ENCODE measurements at regions not wholly inside any gene's neighbourhood (a gene's known extent, or its start where the extent isn't known, plus 50 kb on each side); places are given as distances from the start of the nearest gene placed in this dataset.

DNA sequence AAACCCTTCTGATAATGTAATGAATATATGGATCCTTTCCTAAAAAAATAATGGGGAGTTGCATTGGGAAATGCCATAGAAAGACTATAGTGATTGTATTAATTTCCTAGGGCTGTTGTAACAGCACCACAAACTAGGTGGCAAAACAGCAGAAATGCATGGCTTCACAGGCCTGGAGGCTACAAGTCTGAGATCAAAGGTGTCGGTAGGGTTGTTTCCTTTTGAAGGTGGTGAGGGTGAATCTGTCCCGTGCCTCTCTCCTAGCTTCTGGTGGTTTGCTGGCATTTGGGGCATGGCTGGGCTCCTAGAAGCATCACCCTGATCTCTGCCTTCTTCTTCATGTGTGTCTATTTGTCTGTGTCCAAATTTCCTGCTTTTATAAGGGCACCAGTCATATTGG, 149.7 kb downstream of the INHBB start (continued):
- TF ChIP-seq, protein P1, sequence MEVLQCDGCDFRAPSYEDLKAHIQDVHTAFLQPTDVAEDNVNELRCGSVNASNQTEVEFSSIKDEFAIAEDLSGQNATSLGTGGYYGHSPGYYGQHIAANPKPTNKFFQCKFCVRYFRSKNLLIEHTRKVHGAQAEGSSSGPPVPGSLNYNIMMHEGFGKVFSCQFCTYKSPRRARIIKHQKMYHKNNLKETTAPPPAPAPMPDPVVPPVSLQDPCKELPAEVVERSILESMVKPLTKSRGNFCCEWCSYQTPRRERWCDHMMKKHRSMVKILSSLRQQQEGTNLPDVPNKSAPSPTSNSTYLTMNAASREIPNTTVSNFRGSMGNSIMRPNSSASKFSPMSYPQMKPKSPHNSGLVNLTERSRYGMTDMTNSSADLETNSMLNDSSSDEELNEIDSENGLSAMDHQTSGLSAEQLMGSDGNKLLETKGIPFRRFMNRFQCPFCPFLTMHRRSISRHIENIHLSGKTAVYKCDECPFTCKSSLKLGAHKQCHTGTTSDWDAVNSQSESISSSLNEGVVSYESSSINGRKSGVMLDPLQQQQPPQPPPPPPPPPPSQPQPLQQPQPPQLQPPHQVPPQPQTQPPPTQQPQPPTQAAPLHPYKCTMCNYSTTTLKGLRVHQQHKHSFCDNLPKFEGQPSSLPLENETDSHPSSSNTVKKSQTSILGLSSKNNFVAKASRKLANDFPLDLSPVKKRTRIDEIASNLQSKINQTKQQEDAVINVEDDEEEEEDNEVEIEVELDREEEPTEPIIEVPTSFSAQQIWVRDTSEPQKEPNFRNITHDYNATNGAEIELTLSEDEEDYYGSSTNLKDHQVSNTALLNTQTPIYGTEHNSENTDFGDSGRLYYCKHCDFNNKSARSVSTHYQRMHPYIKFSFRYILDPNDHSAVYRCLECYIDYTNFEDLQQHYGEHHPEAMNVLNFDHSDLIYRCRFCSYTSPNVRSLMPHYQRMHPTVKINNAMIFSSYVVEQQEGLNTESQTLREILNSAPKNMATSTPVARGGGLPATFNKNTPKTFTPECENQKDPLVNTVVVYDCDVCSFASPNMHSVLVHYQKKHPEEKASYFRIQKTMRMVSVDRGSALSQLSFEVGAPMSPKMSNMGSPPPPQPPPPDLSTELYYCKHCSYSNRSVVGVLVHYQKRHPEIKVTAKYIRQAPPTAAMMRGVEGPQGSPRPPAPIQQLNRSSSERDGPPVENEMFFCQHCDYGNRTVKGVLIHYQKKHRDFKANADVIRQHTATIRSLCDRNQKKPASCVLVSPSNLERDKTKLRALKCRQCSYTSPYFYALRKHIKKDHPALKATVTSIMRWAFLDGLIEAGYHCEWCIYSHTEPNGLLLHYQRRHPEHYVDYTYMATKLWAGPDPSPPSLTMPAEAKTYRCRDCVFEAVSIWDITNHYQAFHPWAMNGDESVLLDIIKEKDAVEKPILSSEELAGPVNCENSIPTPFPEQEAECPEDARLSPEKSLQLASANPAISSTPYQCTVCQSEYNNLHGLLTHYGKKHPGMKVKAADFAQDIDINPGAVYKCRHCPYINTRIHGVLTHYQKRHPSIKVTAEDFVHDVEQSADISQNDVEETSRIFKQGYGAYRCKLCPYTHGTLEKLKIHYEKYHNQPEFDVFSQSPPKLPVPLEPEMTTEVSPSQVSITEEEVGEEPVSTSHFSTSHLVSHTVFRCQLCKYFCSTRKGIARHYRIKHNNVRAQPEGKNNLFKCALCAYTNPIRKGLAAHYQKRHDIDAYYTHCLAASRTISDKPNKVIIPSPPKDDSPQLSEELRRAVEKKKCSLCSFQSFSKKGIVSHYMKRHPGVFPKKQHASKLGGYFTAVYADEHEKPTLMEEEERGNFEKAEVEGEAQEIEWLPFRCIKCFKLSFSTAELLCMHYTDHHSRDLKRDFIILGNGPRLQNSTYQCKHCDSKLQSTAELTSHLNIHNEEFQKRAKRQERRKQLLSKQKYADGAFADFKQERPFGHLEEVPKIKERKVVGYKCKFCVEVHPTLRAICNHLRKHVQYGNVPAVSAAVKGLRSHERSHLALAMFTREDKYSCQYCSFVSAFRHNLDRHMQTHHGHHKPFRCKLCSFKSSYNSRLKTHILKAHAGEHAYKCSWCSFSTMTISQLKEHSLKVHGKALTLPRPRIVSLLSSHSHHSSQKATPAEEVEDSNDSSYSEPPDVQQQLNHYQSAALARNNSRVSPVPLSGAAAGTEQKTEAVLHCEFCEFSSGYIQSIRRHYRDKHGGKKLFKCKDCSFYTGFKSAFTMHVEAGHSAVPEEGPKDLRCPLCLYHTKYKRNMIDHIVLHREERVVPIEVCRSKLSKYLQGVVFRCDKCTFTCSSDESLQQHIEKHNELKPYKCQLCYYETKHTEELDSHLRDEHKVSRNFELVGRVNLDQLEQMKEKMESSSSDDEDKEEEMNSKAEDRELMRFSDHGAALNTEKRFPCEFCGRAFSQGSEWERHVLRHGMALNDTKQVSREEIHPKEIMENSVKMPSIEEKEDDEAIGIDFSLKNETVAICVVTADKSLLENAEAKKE (CRISPR knock-in tag; IDR thresholded peaks at IDR 0.05): no peak
- no peak for TF ChIP-seq ZNF331 (CRISPR knock-in tag; IDR thresholded peaks at IDR 0.05; ENCODE audit: low read depth)
- TF ChIP-seq EZH2phosphoT487 (IDR thresholded peaks at IDR 0.05; ENCODE audit: unreplicated experiment): no peak
- TF ChIP-seq EZH2 (IDR thresholded peaks at IDR 0.05; ENCODE audit: low read depth, unreplicated experiment): no peak
- no peak for TF ChIP-seq STAT1 (IDR thresholded peaks at IDR 0.05; ENCODE audit: unreplicated experiment)
- no peak for TF ChIP-seq JUNB (IDR thresholded peaks at IDR 0.05; ENCODE audit: unreplicated experiment)
- TF ChIP-seq CTCF (conservative IDR thresholded peaks at IDR 0.05; ENCODE audit: low read depth in 2 of 2): no peak
- TF ChIP-seq CREB1 (CRISPR knock-in tag; IDR thresholded peaks at IDR 0.05; ENCODE audit: low read depth): no peak

DNA sequence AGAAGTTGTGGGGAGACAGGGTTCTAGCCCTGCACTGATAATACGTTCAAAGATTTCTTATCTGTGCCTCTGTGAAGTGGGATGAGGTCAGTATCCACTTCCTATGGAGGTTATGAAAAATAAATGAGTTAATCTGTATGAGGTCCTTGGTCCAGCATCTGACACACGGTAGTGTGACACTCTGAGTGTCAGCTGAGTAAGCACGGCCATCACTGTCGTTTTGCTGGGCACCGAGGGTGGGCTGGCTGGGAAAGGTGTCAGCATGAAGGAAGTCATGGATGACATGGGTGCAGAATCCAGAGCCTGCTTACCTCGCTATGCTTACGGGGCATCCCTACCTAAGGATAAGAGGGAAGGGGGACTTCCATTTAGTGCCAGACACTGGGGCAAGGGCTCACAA, 150.3 kb downstream of the INHBB start:
- Histone ChIP-seq H3K4me3 (no peak overlapping the region), H3K36me3 (ENCODE audit: insufficient read depth) (no peaks in the 10 kb centered on the region), H3K27ac (ENCODE audit: low read depth) (no peak overlapping the region), H3K9me2 (ENCODE audit: insufficient read depth) (no peaks in the 10 kb centered on the region), H3K79me2 (replicated peaks; ENCODE audit: insufficient read depth) (no peaks in the 10 kb centered on the region), H3K4me2 (no peak overlapping the region), H3F3A (replicated peaks; ENCODE audit: low read depth) (no peaks in the 10 kb centered on the region), H4K20me1 (replicated peaks; ENCODE audit: insufficient read depth) (no peaks in the 10 kb centered on the region; the same call in 1 of the 2 replicates), H2AFZ (no peak overlapping the region), H3K27me3 (ENCODE audit: insufficient read depth) (no peaks in the 10 kb centered on the region), H3K4me1 (ENCODE audit: insufficient read depth) (no peaks in the 10 kb centered on the region)
- Mint-ChIP-seq H3K4me1 (peaks cover 6% of the 10 kb centered on the region; the same call in 2 of the 3 replicates), H3K9me3 (no peaks in the 10 kb centered on the region; the same call in 2 of the 3 replicates), H3K36me3 (ENCODE audit: low read depth) (no peaks in the 10 kb centered on the region), H3K27me3 (ENCODE audit: insufficient read depth, low read depth, poor library complexity) (peaks cover 12% of the 10 kb centered on the region), H3K4me3 (no peak overlapping the region), H3K27ac (no peak overlapping the region)
- DNase-seq (ENCODE audit: low spot score) (no peak), ATAC-seq (no peak)
- TF ChIP-seq, protein P1 (CRISPR knock-in tag; IDR thresholded peaks at IDR 0.05): no peak
